NCI-H146 (cell line): ENCODE measurements at regions not wholly inside any gene's neighbourhood (a gene's known extent, or its start where the extent isn't known, plus 50 kb on each side); places are given as distances from the start of the nearest gene placed in this dataset.
"Not testable (repeated sequence)": the region's sequence is repeated elsewhere in the genome, so short reads cannot be mapped to it uniquely, and the experiment has no call there.

ENCODE experiments used
- DNase-seq: peaks from one replicate; lab custom pipeline; 2025; lab: John Stamatoyannopoulos, UW

DNA sequence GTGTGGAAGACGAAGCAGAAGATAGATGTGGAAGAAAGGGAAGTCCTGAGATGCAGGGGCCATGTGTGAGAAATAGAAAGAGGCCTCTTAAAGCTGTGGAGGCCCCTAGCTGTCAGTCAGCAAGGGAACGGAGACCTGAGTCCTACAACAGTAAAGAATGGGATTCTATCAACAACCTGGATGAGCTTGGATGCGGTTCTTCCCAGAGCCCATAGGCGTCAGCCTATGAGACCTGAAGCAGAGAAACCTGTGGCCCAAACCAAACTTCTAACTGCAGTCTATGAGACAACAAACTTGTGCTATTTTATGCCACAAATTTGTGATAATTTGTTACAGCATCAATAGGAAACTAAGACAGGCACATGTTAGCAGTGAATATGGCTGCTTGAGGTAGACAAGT lies 583.7 kb downstream of the ADCYAP1 start:
- no peak for DNase-seq

DNA sequence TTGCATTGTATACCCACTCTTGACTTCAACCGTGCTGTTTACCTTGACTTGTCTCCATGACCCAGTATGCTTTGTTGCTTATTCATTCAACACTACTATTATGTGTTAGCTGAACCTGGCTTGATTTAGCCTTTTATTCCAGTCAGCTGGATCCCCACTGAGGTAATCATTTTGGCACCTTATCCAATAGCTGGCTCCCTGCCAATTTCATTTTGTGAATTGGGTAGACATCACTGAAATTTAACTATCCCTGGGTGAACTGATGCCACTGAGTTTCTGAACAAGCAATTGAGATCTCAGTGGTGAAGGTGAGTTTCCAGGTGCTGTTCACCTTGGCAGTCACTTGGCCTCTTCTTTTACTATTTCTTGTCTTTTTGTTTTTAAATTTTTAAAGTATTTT lies 584.3 kb downstream of the ADCYAP1 start:
- peak; percentile 97 for DNase-seq

DNA sequence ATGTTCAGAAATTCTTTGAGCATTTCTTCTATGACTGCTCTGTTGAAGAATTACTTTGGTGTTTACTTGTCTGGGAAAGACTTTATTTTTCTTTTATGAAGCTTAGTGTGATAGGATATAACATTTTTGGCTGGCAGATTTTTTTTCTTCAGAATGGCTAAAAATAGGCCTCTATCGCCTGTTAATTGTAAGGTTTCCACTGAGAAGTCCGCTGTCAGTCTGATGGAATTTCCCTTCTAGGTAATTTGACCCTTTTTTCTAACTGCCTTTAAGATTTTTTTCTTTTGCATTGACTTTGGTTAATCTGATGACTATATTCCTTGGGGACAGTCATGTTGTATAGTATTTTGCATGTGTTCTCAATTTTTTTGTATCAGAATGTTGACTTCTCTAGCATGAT lies 590.7 kb downstream of the ADCYAP1 start:
- no peak for DNase-seq

DNA sequence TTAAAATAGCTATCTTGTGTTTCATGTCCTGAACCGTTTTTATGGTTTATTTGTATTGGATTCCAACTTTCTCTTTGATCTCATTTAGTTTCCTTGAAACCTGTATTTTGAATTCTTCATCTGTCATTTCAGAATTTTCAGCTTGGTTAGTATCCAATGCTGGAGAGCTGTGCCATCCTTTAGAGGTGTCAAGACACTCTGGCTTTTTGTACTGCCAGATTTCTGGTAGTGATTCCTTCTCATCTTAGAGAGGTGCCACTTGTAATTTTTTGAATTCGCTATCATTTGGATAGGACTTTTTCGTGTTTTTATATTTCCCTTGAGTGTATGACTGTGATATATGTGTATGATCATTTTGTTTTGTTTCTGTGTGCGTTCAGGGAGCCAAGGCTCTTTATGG lies 591.4 kb downstream of the ADCYAP1 start:
- DNase-seq = no peak

DNA sequence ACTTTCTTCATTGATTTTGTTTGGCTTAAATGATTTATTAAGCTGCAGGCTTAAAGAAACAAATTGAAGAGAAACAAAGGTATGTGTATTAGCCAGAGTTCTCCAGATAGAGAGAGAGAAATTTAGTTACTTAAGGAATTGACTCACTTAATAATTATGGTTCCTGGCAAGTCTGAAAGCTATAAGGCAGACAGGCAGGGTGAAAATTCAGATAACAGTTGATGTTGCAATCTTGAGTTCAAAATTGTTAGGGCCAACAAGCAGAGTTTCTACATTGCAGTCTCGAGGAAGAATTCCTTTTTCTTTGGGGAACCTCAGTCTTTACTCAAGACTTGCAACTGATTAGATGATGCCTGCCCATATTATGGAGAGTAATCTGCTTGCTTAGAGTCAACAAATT lies 593.5 kb downstream of the ADCYAP1 start:
- no peak for DNase-seq

DNA sequence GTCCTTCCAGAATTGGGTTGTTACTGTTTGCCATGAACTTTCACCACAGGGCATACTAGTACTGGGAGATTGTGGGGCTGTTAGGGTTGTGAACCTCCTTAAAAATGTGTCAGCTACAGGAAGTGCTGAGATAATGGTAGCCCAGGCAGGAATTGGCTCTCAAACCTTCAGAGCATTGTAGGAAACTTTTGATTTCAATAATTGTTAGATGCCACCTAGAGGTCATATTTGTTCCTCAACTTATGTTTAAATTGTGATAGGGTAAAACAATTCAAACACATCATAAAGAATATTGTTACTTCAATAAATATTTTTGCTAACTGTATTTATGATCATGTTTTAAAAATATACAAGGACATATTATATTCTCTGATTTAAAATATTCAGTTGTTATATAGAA lies 594.6 kb downstream of the ADCYAP1 start:
- peak; percentile 24 for DNase-seq

DNA sequence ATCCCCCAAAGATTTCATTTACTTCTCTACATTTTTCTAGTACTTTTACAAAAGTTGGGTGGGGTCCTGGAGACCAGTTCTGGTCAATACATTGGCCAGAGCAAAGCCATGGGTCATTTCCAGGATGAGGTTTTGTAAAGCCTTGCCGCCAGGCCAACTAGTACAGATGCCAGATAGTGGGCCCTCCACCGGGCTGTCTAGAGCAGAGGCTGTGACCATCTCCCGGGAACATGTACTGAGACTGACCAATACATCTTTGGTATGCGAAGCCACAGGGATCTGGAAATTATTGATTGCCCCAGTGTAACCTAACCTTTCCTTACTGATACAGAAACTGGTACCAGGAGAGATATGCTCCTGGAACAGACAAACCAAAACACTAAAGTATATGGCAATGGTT lies 599.2 kb downstream of the ADCYAP1 start:
- DNase-seq = no peak

DNA sequence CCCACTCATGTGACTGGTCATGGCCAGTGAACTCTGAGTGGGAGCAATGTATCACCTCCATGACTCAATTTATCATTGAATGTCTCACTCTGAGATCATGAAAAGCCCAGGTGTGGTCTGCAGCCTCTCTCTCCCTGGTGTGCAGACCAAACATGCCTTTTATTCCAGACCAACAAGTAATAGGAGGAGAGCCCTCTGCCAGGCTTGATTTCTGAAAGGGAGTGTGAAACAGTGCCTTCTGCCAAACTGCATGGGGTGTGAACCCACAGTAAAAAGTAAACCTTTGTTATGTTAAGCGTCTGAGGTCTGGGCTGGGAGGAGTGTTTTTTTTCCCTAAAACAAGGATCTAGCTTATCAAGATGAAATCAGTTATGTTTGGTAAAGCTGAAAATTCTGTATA lies 601.2 kb downstream of the ADCYAP1 start:
- DNase-seq = peak; percentile 45

DNA sequence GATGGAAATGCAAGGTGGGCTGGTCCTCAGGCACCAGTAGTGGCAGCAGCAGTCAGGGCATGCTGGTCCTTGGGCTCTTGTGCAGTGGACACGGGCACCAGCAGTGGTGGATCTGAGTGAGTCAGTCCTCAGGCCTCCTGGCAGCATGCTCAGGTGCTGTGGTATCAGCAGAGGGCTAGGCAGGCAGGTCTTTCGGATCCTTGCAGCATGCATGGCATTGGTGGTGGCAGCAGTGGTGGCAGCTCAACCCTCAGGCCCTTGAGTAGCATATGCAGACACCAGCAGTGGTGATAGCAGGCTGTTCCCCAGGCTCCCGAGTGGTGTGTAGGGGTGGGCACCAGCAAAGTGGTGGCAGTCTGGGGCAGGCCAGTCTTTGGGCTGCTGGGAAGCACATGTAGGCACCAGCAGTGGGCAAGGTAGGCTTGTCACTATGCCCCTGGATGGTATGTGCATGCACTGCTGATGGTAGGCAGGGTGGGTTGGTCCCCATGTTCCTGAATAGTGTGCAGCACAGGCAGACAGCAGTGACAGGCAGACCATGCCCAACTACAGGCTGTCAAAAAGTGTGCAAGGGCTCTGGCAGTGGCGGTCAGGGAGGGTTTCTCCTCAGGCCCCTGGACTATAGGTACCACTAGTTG lies 606.0 kb downstream of the ADCYAP1 start:
- no peak for DNase-seq

DNA sequence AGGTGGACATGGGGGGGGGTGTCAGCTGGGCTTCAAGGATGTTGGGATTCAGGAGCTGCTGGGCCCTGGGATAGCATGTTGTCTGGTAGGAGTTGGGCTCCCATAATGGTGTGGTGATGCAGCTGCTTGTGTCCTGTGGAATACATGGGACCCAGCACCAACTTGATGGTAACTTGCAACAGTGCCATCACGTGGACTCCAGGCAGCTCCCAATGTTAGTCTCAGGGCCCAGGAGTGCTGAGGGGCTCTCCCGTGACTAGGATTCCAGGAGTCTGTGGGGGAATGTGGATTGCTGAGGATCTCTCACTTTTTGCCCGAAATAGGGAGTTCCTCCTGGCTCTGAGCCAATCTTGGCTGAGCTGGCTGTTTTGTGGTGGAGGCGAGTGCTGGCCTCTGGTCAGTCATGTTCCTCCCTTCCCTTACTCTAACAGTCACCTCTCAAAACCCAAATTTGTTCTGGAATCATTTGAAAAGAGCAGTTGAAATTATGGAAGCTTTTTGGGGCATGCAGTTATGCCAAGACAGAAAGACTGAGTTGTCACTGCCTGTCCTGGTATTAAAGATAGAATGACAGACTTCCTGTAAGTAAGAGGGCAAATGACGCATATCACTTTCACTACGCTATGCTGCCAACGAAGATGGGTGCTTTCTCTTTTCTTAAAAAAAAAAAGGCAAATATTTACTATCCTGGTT lies 607.1 kb downstream of the ADCYAP1 start:
- DNase-seq = no peak

DNA sequence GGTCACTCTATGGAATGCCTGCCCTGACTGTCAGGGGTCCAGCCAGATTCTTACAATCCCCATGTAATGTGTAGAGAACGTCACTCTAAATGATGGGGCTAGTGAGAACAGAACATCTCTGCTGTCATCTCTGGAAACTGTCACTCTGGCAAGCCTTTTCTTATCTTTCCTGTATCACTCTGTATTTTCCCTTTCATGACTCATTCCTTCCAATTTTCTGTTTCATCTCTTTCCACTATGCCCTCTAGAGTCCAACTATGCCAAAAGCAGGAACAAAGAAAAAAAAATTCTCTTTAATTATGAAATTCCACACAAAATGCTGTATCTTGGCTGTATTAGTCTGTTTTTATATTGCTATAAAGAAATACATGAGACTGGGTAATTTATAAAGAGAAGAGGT lies 608.8 kb downstream of the ADCYAP1 start:
- no peak for DNase-seq

DNA sequence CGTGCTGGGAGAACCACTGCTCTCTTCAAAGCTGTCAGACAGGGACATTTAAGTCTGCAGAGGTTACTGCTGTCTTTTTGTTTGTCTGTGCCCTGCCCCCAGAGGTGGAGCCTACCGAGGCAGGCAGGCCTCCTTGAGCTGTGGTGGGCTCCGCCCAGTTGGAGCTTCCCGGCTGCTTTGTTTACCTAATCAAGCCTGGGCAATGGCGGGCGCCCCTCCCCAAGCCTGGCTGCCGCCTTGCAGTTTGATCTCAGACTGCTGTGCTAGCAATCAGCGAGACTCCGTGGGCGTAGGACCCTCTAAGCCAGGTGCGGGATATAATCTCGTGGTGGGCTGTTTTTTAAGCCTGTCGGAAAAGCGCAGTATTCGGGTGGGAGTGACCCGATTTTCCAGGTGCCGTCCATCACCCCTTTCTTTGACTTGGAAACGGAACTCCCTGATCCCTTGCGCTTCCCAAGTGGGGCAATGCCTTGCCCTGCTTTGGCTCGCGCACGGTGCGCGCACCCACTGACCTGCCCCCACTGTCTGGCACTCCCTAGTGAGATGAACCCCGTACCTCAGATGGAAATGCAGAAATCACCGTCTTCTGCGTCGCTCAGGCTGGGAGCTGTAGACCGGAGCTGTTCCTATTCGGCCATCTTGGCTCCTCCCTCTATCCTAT lies 617.0 kb downstream of the ADCYAP1 start:
- DNase-seq = not testable (repeated sequence)

DNA sequence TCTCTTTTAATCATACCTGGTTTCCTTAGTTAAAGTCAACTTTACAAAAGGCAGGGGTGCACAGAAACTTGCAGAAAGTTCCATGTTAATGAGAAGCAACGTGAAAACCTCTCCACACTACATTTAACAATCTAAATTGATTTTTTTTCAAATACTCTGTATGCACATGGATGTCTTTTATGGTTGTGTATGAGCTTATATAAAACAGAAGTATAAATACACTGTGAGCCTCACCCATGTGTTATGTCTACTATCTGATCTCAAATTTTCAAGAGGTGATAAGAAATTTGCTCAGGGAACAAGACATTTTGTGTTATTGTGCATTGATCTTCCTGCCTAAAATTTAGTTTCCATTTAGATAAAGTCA lies 617.6 kb downstream of the ADCYAP1 start:
- no peak for DNase-seq

DNA sequence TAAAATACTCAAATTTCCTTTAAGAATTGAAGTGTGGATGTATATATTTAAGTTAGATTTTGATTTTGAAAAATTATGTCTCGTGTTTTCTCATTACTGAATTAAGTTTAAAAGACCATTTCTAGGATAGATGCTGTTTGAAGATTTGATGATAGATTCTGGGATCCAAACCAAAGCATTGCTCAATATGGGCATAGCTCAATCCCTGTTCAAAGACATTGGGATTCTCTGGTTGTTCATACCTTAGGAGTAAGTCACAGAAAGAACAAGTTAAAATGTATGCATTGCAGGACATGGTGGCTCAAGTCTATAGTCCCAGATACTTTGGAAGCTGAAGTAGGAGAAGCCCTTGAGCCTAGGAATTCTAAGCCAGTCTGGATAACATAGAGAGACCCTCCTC lies 622.3 kb downstream of the ADCYAP1 start:
- no peak for DNase-seq

DNA sequence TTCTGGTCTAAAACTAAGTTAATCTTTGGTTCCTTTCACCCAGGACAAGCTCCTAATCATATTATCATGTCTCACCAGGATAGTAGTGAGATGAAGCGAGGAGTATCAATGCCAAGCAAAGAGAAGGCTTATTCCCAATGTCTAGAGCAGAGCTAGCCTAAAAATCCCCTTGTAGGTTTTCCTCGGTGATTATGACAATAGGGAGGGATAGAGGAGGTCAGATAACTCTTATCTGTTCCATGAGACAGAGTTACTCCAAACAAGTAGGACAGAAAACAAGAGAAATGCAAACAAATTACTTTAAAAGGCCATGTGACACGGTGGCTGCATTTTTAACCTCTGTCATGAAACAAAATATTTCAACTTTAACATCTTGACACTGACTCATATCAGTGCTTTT lies 623.1 kb downstream of the ADCYAP1 start:
- DNase-seq = no peak

DNA sequence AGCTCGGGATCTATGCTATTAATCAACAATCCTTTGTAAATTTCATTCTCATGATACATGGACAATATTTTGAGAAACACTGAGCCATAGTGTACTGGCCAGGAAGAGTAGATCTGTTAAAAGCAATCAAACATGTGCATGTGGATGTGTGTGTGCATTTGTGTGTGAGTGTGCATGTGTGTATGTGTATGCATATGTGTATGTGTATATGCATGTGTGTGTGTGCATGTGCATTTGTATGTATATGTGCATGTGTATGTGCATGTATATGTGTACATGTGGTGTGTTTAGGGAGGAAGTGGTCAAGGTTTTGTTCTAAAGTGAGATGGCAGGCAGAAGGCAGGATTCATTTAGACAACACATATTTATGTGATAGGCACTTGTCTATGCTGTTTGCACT lies 623.8 kb downstream of the ADCYAP1 start:
- no peak for DNase-seq

DNA sequence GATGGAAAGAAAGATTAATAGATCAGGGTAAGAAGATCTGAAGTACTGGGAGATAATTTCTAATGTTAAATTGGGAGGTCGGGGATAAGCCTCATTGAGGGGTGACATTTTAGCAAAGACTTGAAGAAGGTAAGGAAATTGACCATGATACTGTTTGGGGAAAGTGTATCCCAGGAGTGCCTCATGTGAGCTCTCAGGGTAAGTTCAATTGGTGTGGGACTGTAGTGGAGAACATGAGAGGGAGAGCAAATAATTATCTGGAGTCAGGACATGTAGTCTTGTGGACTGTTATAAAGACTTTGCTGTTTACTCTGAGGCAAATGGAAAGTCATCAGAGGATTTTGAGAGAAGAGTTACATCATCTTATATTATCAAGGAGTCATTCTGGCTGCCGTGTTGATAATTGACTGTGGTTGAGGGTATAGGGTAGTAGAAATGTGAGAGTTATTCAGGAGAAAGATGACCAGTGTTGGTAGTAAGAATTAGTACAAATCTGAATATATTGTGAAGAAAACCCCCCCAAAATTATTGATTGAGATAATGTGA lies 624.4 kb downstream of the ADCYAP1 start:
- DNase-seq = no peak

DNA sequence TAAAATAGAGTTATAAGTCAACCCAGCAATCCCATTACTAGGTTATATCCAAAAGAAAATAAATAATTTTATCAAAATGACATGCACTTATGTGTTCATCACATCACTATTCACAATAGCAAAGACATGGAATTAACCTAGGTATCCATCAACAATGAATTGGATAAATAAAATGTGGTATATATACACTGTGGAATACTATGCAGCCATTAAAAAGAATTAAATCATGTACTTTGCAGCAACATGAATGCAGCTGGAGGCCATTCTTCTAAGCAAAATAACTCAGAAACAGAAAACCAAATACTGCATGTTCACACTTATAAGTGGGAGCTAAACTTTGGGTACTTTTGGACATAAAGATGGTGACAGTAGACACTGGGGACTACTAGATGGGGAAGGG lies 626.0 kb downstream of the ADCYAP1 start:
- no peak for DNase-seq

DNA sequence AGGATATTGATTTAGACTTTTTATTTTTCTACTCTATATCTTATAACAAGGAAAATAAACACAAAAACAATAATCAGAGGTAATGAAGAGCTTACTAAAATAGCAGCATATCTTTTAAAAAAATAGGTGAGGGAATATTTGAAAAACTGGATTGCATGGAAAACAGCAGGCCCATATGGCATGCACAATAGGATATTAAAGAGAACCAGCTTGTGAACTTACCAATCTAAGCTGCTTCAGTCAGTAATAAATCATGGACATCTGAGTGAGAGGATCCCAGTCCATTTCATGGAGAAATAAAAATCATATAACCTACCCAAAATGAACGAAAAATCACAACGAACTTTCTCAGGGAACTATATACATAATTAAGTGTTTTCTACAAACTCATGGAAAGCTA lies 634.6 kb downstream of the ADCYAP1 start:
- DNase-seq = no peak

DNA sequence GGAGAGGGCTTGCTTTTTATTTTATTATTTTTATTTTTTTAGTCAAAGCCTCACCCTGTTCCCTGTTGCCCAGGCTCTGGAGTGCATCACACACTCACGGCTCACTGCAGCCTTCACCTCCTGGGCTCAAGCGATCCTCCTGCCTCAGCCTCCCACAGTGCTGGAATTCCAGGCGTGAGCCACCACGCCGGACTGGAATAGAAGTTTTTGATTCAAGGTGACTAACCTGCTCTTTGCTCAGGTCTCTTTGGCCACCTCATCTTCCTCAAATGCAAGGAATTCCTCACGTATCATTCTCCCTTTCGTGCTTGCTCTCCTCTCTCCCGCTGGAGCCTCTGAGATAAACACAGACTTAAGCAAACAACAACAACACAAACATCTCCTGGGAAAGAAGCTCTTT lies 636.8 kb downstream of the ADCYAP1 start:
- no peak for DNase-seq

DNA sequence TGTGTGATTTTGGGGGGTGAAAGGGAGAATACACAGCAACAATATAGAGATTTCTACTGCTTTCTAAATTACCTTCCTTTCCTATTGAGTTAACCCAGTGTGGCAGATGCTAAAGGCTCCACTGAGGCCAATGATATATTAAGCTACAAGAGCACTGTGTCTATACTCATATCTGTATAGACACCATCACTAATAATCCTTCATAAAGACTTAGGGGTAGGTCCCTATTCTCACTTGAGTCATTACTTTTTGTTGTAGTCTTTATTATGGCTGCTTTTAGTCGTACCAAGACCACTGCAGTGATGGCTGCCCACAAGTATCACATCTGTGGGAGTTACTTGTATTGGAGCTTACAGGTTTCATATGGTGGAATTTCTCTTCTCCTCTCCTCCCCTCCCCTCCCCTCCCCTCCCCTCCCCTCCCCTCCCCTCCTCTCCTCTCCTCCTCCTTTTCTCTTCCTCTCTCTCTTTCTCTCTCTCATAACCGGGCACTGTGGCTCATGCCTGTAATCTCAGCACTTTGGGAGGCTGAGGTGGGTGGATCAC lies 637.6 kb downstream of the ADCYAP1 start:
- DNase-seq = no peak

DNA sequence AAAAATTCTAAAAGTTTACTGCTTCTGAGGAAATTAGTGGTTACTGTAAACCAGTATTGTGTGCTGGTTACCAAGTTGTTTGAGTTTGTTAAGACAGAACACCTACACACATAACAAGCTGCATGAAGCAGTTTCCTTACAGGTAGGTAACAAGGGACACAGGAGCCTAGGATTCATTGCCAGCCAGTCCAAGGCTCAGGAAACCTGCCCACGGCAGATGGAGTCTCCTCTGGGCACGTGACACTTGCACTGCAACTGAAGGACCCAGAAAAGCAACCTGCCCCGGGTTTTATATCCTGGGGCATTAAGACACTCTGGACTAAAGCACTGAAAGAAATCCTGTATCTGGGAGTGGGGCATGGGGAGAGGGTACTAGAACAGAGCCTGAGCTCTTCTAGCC lies 639.3 kb downstream of the ADCYAP1 start:
- DNase-seq = no peak

DNA sequence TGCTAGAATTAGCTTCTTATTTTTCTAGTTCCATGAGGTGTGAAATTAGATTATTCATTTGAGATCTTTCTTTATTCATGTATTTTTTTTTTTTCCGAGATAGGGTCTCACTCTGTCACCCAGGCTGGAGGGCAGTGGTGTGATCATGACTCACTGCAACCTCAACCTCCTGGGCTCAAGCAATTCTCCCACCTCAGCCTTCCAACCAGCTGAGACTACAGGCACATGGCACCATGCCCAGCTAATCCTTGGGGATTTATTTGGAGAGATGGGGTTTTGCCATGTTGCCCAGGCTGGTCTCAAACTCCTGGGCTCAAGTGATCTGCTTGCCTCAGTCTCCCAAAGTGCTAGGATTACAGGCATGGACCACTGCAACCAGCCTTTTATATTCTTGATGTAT lies 653.0 kb downstream of the ADCYAP1 start:
- DNase-seq = not testable (repeated sequence)
